ENCODE measurements at regions not wholly inside any gene's neighbourhood (a gene's known extent, or its start where the extent isn't known, plus 50 kb on each side); places are given as distances from the start of the nearest gene placed in this dataset.

- TF ChIP-seq CTCF (IDR thresholded peaks at IDR 0.05), result no peak
- TF ChIP-seq EP300 (IDR thresholded peaks at IDR 0.05; ENCODE audit: low read depth), result no peak
- no peak for TF ChIP-seq POLR2A (IDR thresholded peaks at IDR 0.05)
Observed at GRCh38 chr16:59899940-59900339, 1165.8 kb upstream of the GOT2 start.
